Activated CD8-positive, alpha-beta T cell treated with anti-CD3 and anti-CD28 coated beads for 36 hours (primary cell): ENCODE measurements at regions not wholly inside any gene's neighbourhood (a gene's known extent, or its start where the extent isn't known, plus 50 kb on each side); places are given as distances from the start of the nearest gene placed in this dataset.
"Not testable (repeated sequence)": the region's sequence is repeated elsewhere in the genome, so short reads cannot be mapped to it uniquely, and the experiment has no call there.

ENCODE experiments used
- ATAC-seq: fragments of 200-7000 bp; cut with Tn5 transposase; one replicate; pipeline ENCODE4 v1.10.0; 2021; ENCODE audit warnings: mild to moderate bottlenecking, moderate library complexity
- CTCF ChIA-PET: fragments of 350-600 bp; sonication (Branson Sonifier 250); formaldehyde crosslinking; loops from one replicate; lab custom pipeline; 2021; ENCODE audit warnings: antibody characterized with exemption; lab: Charles Lee
- POLR2A ChIA-PET: fragments of 350-600 bp; sonication (Branson Sonifier 250); formaldehyde crosslinking; loops from one replicate; lab custom pipeline; 2021; ENCODE audit warnings: antibody characterized with exemption; lab: Charles Lee
- DNase-seq: peaks from one replicate; pipeline ENCODE4 v3.0.0-alpha.2; 2020
- H3K27ac Mint-ChIP-seq: one replicate; pipeline ENCODE4 v1.8.0; 2021; ENCODE audit warnings: mild to moderate bottlenecking, mixed read lengths
- H3K27me3 Mint-ChIP-seq: one replicate; pipeline ENCODE4 v1.8.0; 2021; ENCODE audit warnings: mixed read lengths
- H3K36me3 Mint-ChIP-seq: one replicate; pipeline ENCODE4 v1.8.0; 2021; ENCODE audit warnings: low read depth, mixed read lengths
- H3K4me1 Mint-ChIP-seq: one replicate; pipeline ENCODE4 v1.8.0; 2021; ENCODE audit warnings: low read depth, mixed read lengths
- H3K4me3 Mint-ChIP-seq: one replicate; pipeline ENCODE4 v1.8.0; 2021; ENCODE audit warnings: mild to moderate bottlenecking, moderate library complexity, mixed read lengths
- H3K9me3 Mint-ChIP-seq: one replicate; pipeline ENCODE4 v1.8.0; 2021; ENCODE audit warnings: mixed read lengths
- CTCF ChIP-seq: fragments of 200-600 bp; IDR thresholded peaks from one replicate; pipeline ENCODE4 v1.8.0; 2022; ENCODE audit warnings: antibody characterized with exemption, mild to moderate bottlenecking
- intact Hi-C: fragments of 100-400 bp; cut with micrococcal nuclease; formaldehyde crosslinking; loops from one replicate; pipeline ENCODE4 v1.10.0; 2022

- Mint-ChIP-seq H3K9me3 (no peaks in the 10 kb centered on the region), H3K4me3 (no peak overlapping the region), H3K27me3 (peaks cover 41% of the 10 kb centered on the region), H3K4me1 (peaks cover 3% of the 10 kb centered on the region), H3K27ac (no peak overlapping the region), H3K36me3 (no peaks in the 10 kb centered on the region)
- POLR2A ChIA-PET: no interaction called here
- intact Hi-C loops: no loop called here
- DNase-seq (peak; percentile 43), ATAC-seq (no peak)
- CTCF ChIA-PET: interaction anchor here (1.3 kb wide), 1 partner anchor 170 kb away, joined by 6 read pairs; no protein-coding TSS in a partner anchor
- peak; percentile 49 for TF ChIP-seq CTCF
These were observed 68.8 kb upstream of the SLC8A3 start for GRCh38 chr14:70257526-70257925.

GRCh38 chr14:70256601-70257000 lies 67.8 kb upstream of the SLC8A3 start:
- H3K36me3 Mint-ChIP-seq: no peaks in the 10 kb centered on the region
- DNase-seq (no peak), ATAC-seq (no peak)
- peaks cover 3% of the 10 kb centered on the region for H3K4me1 Mint-ChIP-seq
- H3K27me3 Mint-ChIP-seq: peaks cover 41% of the 10 kb centered on the region
- TF ChIP-seq CTCF: no peak
- ChIA-PET POLR2A (no interaction called here), CTCF (no interaction called here)
- H3K4me3 Mint-ChIP-seq: no peak overlapping the region
- no peaks in the 10 kb centered on the region for H3K9me3 Mint-ChIP-seq
- no peak overlapping the region for H3K27ac Mint-ChIP-seq
- intact Hi-C loops: no loop called here

GRCh38 chr14:70255071-70256057 lies 66.6 kb upstream of the SLC8A3 start:
- peak; percentile 26 for DNase-seq
- intact Hi-C loops, H3K36me3 Mint-ChIP-seq, H3K9me3 Mint-ChIP-seq, POLR2A ChIA-PET, H3K27ac Mint-ChIP-seq, H3K4me1 Mint-ChIP-seq: not testable (repeated sequence)
- Mint-ChIP-seq H3K27me3 (peaks cover 49% of the 10 kb centered on the region), H3K4me3 (peak overlapping the region; percentile 54)
- peak; percentile 70 for ATAC-seq
- CTCF ChIA-PET: interaction anchor here (1.1 kb wide), 1 partner anchor 19 kb away, joined by 3 read pairs; no protein-coding TSS in a partner anchor

- DNase-seq (peak; percentile 5), ATAC-seq (no peak)
- Mint-ChIP-seq H3K36me3 (no peaks in the 10 kb centered on the region), H3K4me1 (peaks cover 3% of the 10 kb centered on the region), H3K27me3 (peaks cover 49% of the 10 kb centered on the region), H3K4me3 (peak overlapping the region; percentile 22), H3K27ac (no peak overlapping the region), H3K9me3 (no peaks in the 10 kb centered on the region)
- ChIA-PET POLR2A (no interaction called here), CTCF (interaction anchor here (1.1 kb wide), 1 partner anchor 20 kb away, joined by 3 read pairs; no protein-coding TSS in a partner anchor)
- intact Hi-C loops: no loop called here
- TF ChIP-seq CTCF: no peak
These were observed 65.8 kb upstream of the SLC8A3 start for GRCh38 chr14:70254476-70254961.

GRCh38 chr14:70253547-70253946 lies 64.8 kb upstream of the SLC8A3 start:
- H3K4me1 Mint-ChIP-seq, H3K9me3 Mint-ChIP-seq, H3K36me3 Mint-ChIP-seq, intact Hi-C loops, POLR2A ChIA-PET, H3K27ac Mint-ChIP-seq, DNase-seq, ATAC-seq, CTCF ChIA-PET: not testable (repeated sequence)
- H3K27me3 Mint-ChIP-seq: peaks cover 46% of the 10 kb centered on the region
- H3K4me3 Mint-ChIP-seq: peak overlapping the region; percentile 23

GRCh38 chr14:70245026-70245425 lies 56.3 kb upstream of the SLC8A3 start:
- ATAC-seq: no peak
- intact Hi-C loops: no loop called here
- H3K4me1 Mint-ChIP-seq: no peaks in the 10 kb centered on the region
- POLR2A ChIA-PET: no interaction called here
- CTCF ChIA-PET: no interaction called here
- TF ChIP-seq CTCF: no peak
- no peak overlapping the region for H3K27ac Mint-ChIP-seq
- H3K4me3 Mint-ChIP-seq: no peak overlapping the region
- H3K36me3 Mint-ChIP-seq: no peaks in the 10 kb centered on the region
- no peak for DNase-seq
- no peaks in the 10 kb centered on the region for H3K9me3 Mint-ChIP-seq
- H3K27me3 Mint-ChIP-seq: peaks cover 27% of the 10 kb centered on the region
